HG02610 (cell line): ENCODE measurements at regions not wholly inside any gene's neighbourhood (a gene's known extent, or its start where the extent isn't known, plus 50 kb on each side); places are given as distances from the start of the nearest gene placed in this dataset.
"Not testable (repeated sequence)": the region's sequence is repeated elsewhere in the genome, so short reads cannot be mapped to it uniquely, and the experiment has no call there.

Source experiments
- ATAC-seq: cut with Tn5 transposase; IDR thresholded peaks from one replicate; pipeline ENCODE4 v1.9.1; 2021; ENCODE audit warnings: mild to moderate bottlenecking, moderate library complexity; ENCODE audit not compliant: unreplicated experiment

GRCh38 chr2:77578354-77578753 is 56.2 kb upstream of the LRRTM4 start:
- ATAC-seq = no peak

- ATAC-seq = no peak
These were observed 57.0 kb upstream of the LRRTM4 start for GRCh38 chr2:77579076-77579769.

GRCh38 chr2:77588438-77588837 is 66.3 kb upstream of the LRRTM4 start:
- no peak for ATAC-seq

DNA sequence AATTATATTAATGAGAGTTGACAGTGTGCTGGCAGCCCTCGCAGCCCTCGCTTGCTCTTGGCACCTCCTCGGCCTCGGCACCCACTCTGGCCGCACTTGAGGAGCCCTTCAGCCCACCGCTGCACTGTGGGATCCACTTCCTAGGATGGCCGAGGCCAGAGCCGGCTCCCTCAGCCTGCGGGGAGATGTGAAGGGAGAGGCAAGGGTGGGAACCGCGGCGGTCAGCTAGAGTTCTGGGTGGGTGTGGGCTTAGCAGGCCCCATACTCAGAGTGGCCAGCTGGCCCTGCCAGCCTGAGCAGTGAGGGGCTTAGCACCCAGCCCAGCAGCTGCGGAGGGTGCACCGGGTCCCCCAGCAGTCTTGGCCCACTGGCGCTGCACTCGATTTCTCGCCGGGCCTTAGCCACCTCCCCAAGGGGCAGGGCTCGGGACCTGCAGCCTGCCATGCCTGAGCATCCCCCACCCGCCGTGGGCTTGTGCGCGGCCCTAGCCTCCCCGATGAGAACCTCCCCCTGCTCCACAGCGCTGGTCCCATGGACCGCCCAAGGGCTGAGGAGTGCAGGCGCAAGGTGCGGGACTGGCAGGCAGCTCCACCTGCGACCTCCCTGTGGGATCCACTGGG is 68.2 kb upstream of the LRRTM4 start:
- no peak for ATAC-seq

DNA sequence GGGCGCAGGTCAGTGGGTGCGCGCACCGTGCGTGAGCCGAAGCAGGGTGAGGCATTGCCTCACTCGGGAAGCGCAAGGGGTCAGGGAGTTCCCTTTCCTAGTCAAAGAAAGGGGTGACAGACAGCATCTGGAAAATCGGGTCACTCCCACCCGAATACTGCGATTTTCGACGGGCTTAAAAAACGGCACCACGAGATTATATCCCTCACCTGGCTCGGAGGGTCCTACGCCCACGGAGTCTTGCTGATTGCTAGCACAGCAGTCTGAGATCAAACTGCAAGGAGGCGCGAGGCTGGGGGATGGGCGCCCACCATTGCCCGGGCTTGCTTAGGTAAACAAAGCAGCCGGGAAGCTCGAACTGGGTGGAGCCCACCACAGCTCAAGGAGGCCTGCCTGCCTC is 70.8 kb upstream of the LRRTM4 start:
- not testable (repeated sequence) for ATAC-seq

- ATAC-seq = no peak
These were observed 80.6 kb upstream of the LRRTM4 start for GRCh38 chr2:77602771-77603170.

- ATAC-seq = no peak
These were observed 83.1 kb upstream of the LRRTM4 start for GRCh38 chr2:77604953-77605929.

GRCh38 chr2:77608510-77608909 is 86.3 kb upstream of the LRRTM4 start:
- no peak for ATAC-seq

DNA sequence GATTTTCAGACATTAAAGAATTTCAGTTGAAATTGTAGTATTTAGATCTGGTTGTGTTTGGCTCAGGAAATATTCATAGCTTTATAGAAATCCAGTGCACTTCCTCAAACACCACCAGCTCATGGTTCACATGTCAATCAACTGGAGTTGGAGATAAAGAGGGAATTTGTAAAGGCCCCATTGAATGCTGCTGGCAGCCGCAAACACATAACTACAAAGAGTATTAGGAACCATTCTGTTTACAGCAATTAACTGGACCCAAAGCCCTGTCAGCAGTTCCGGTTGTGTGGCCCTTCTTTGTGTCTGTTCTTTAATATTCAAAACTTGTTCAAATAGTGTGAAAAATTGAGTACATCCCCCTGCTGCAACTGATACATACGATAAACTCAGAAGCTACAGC is 107.4 kb upstream of the LRRTM4 start:
- ATAC-seq = no peak

- ATAC-seq = no peak
These were observed 108.8 kb upstream of the LRRTM4 start for GRCh38 chr2:77631007-77631406.

GRCh38 chr2:77633601-77634000 is 111.4 kb upstream of the LRRTM4 start:
- no peak for ATAC-seq

GRCh38 chr2:77640924-77641323 is 118.7 kb upstream of the LRRTM4 start:
- no peak for ATAC-seq

DNA sequence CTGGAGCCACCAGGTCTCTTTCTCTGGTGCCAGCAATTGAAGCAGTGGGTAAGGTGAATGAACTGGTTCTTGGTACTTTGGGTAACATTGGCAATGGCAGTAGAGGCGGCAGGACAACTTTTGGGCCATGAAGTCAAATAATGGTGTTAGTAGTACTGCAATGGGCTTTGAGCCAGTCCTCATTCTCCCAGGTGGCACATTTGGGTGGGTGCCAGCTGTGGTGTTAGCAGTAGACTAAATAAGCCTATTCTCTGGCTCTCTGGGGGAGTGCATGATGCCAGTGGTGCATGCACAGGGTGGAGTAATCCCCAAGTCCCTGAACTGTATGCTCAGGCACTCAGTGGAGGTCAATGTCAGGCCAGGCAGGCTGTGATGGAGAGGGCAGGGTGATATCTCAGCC is 120.2 kb upstream of the LRRTM4 start:
- ATAC-seq = no peak

GRCh38 chr2:77649856-77650255 is 127.7 kb upstream of the LRRTM4 start:
- no peak for ATAC-seq

GRCh38 chr2:77652499-77652898 is 130.3 kb upstream of the LRRTM4 start:
- ATAC-seq = no peak

DNA sequence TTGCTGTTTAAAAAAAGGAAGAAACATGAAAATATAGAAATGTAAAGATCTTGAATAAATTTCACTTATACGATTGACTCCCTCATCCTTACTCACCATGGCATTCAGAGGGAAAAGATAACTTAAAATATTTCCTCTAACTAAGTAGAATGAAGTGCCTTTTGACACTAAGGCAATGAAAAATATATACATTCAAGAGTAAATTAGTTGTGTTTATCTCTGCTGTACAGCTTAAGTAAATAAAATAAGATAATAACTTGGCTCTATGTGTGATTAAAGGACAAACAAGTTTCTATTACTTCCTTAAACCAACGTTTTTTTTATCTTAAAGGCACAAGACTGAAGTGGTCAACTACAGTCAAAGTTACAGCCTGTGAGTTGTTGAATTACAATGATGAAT is 142.3 kb upstream of the LRRTM4 start:
- ATAC-seq = no peak

DNA sequence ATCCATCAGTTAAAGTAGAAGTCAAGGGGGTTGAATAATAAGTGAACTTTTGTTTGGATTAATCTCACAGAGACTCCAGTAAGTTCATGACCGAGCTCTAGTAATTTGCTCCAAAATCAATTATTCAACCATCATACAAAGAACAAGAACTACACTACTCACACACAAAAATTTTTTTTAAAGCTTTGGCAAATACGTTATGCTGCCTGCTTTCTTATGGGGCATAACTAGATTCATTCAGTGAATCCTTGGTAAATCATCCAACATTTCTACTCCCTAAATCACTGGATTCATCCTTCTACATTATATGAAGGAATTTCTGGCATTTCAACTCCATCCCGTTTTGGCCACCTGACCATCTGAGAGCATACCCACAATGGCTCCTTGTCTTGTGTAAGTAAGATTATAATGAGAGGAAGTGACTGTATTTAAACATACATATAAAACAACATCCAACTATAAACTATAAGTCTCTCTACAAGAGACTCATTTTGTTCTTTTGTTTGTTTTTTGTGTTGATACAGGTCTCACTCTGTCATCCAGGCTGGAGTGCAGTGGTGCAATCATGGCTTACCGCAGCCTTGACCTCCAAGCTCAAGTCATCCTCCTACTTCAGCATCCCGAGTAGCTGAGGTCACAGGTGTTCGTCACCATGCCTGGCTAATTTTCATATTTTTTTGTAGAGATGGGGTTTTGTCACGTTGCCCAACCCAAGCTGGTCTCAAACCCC is 144.2 kb upstream of the LRRTM4 start:
- ATAC-seq = no peak

GRCh38 chr2:77684543-77685319 is 162.6 kb upstream of the LRRTM4 start:
- ATAC-seq = not testable (repeated sequence)

- no peak for ATAC-seq
These were observed 190.4 kb upstream of the LRRTM4 start for GRCh38 chr2:77712601-77713000.

- no peak for ATAC-seq
These were observed 191.2 kb upstream of the LRRTM4 start for GRCh38 chr2:77713412-77713811.
